ENCODE measurements at regions not wholly inside any gene's neighbourhood (a gene's known extent, or its start where the extent isn't known, plus 50 kb on each side); places are given as distances from the start of the nearest gene placed in this dataset.

GRCh38 chr13:87128036-87128435 lies 543.1 kb upstream of the SLITRK5 start:
- no peak for DNase-seq (ENCODE audit: low spot score)
- TF ChIP-seq POLR2A (IDR thresholded peaks at IDR 0.05) (no peak), CTCF (IDR thresholded peaks at IDR 0.05) (no peak), POLR2AphosphoS5 (IDR thresholded peaks at IDR 0.05) (no peak)
- Histone ChIP-seq H3K27ac (no peak overlapping the region), H3K27me3 (replicated peaks; ENCODE audit: insufficient read depth) (no peaks in the 10 kb centered on the region), H3K36me3 (no peaks in the 10 kb centered on the region), H3K4me1 (replicated peaks) (no peaks in the 10 kb centered on the region), H3K9me3 (no peaks in the 10 kb centered on the region), H3K4me3 (no peak overlapping the region)
- intact Hi-C loops (cut with DNase I) = no loop called here

GRCh38 chr13:87128491-87128890 lies 542.7 kb upstream of the SLITRK5 start:
- Histone ChIP-seq H3K27ac (no peak overlapping the region), H3K36me3 (no peaks in the 10 kb centered on the region), H3K27me3 (replicated peaks; ENCODE audit: insufficient read depth) (no peaks in the 10 kb centered on the region), H3K4me3 (no peak overlapping the region), H3K4me1 (replicated peaks) (no peaks in the 10 kb centered on the region), H3K9me3 (no peaks in the 10 kb centered on the region)
- no peak for DNase-seq (ENCODE audit: low spot score)
- WGBS = 67% methylated on average over 2 of the region's 2 CpGs
- intact Hi-C loops (cut with DNase I) = no loop called here
- no peak for TF ChIP-seq CTCF (IDR thresholded peaks at IDR 0.05)
- no peak for TF ChIP-seq POLR2AphosphoS5 (IDR thresholded peaks at IDR 0.05)
- TF ChIP-seq POLR2A (IDR thresholded peaks at IDR 0.05) = no peak

- WGBS = 91% methylated on average over 2 of the region's 2 CpGs
- Histone ChIP-seq H3K4me3 (no peak overlapping the region), H3K4me1 (replicated peaks) (no peaks in the 10 kb centered on the region), H3K27me3 (replicated peaks; ENCODE audit: insufficient read depth) (no peaks in the 10 kb centered on the region), H3K9me3 (no peaks in the 10 kb centered on the region), H3K27ac (no peak overlapping the region), H3K36me3 (no peaks in the 10 kb centered on the region)
- intact Hi-C loops (cut with DNase I) = no loop called here
- DNase-seq (ENCODE audit: low spot score) = no peak
- TF ChIP-seq CTCF (IDR thresholded peaks at IDR 0.05) = no peak
- TF ChIP-seq POLR2A (IDR thresholded peaks at IDR 0.05) = no peak
- TF ChIP-seq POLR2AphosphoS5 (IDR thresholded peaks at IDR 0.05) = no peak
These were observed 541.4 kb upstream of the SLITRK5 start for GRCh38 chr13:87129602-87130300.

- no peaks in the 10 kb centered on the region for H3K27me3 ChIP-seq (replicated peaks; ENCODE audit: insufficient read depth)
- TF ChIP-seq CTCF (IDR thresholded peaks at IDR 0.05) (no peak), POLR2A (IDR thresholded peaks at IDR 0.05) (no peak), POLR2AphosphoS5 (IDR thresholded peaks at IDR 0.05) (no peak)
These were observed 540.7 kb upstream of the SLITRK5 start for GRCh38 chr13:87130423-87130822.

GRCh38 chr13:87131611-87132010 lies 539.6 kb upstream of the SLITRK5 start:
- Histone ChIP-seq H3K4me3 (no peak overlapping the region), H3K27me3 (replicated peaks; ENCODE audit: insufficient read depth) (no peaks in the 10 kb centered on the region), H3K27ac (no peak overlapping the region), H3K36me3 (no peaks in the 10 kb centered on the region), H3K9me3 (no peaks in the 10 kb centered on the region), H3K4me1 (replicated peaks) (no peaks in the 10 kb centered on the region)
- intact Hi-C loops (cut with DNase I) = no loop called here
- 68% methylated on average over 2 of the region's 2 CpGs for WGBS
- DNase-seq (ENCODE audit: low spot score) = no peak
- TF ChIP-seq CTCF (IDR thresholded peaks at IDR 0.05) (no peak), POLR2A (IDR thresholded peaks at IDR 0.05) (no peak), POLR2AphosphoS5 (IDR thresholded peaks at IDR 0.05) (no peak)

More at GRCh38 chr13:87130423-87130822, 540.7 kb upstream of the SLITRK5 start:
- no peaks in the 10 kb centered on the region for H3K36me3 ChIP-seq
- H3K27ac ChIP-seq = no peak overlapping the region
- DNase-seq (ENCODE audit: low spot score) = no peak
- no peaks in the 10 kb centered on the region for H3K4me1 ChIP-seq (replicated peaks)
- intact Hi-C loops (cut with DNase I) = no loop called here
- no peaks in the 10 kb centered on the region for H3K9me3 ChIP-seq
- no peak overlapping the region for H3K4me3 ChIP-seq
